HUES64 (cell line): ENCODE measurements at regions not wholly inside any gene's neighbourhood (a gene's known extent, or its start where the extent isn't known, plus 50 kb on each side); places are given as distances from the start of the nearest gene placed in this dataset.

Experiments used
- H3K27ac ChIP-seq: 2 replicates; pipeline ENCODE4 v1.7.0; 2013; ENCODE audit warnings: low read depth, low read length, inconsistent platforms
- H3K27me3 ChIP-seq: 2 replicates; pipeline ENCODE4 v1.6.1; 2013; ENCODE audit warnings: mild to moderate bottlenecking, low read length; ENCODE audit not compliant: insufficient read depth
- H3K36me3 ChIP-seq: 2 replicates; pipeline ENCODE4 v1.6.1; 2013; ENCODE audit warnings: mild to moderate bottlenecking, low read length; ENCODE audit not compliant: insufficient read depth
- H3K4me1 ChIP-seq: 2 replicates; pipeline ENCODE4 v1.6.1; 2013; ENCODE audit warnings: mild to moderate bottlenecking, low read length, moderate library complexity; ENCODE audit not compliant: insufficient read depth
- H3K4me3 ChIP-seq: 2 replicates; pipeline ENCODE4 v1.5.1; 2013; ENCODE audit warnings: mild to moderate bottlenecking, low read length, moderate library complexity
- H3K9ac ChIP-seq: 2 replicates; pipeline ENCODE4 v1.6.1; 2013; ENCODE audit warnings: mild to moderate bottlenecking, low read depth, low read length
- H3K9me3 ChIP-seq: 2 replicates; pipeline ENCODE4 v1.6.1; 2013; ENCODE audit warnings: low read depth, low read length; ENCODE audit not compliant: insufficient read depth
- WGBS: fragments of 150-250, 120-280 bp; methylation state at CpG from one replicate; pipeline ENCODE4 v1.1.7; 2013; ENCODE audit warnings: missing lambda C conversion rate; 5-methylcytosine and 5-hydroxymethylcytosine counted together

- Histone ChIP-seq H3K36me3 (no peaks in the 10 kb centered on the region), H3K9me3 (peaks cover 50% of the 10 kb centered on the region), H3K4me1 (peaks cover 39% of the 10 kb centered on the region), H3K4me3 (no peak overlapping the region), H3K27me3 (no peaks in the 10 kb centered on the region), H3K27ac (peak overlapping the region; percentile 73), H3K9ac (no peak overlapping the region)
- WGBS = 41% methylated on average over 7 of the region's 7 CpGs
Observed at GRCh38 chr4:123976285-123976684, 579.7 kb downstream of the SPRY1 start.

GRCh38 chr4:123976819-123977218 is 580.2 kb downstream of the SPRY1 start:
- peak overlapping the region; percentile 73 for H3K27ac ChIP-seq
- peaks cover 39% of the 10 kb centered on the region for H3K4me1 ChIP-seq
- no peaks in the 10 kb centered on the region for H3K36me3 ChIP-seq
- H3K4me3 ChIP-seq = no peak overlapping the region
- 75% methylated on average over 2 of the region's 2 CpGs for WGBS
- H3K9ac ChIP-seq = no peak overlapping the region
- H3K9me3 ChIP-seq = peaks cover 50% of the 10 kb centered on the region
- H3K27me3 ChIP-seq = no peaks in the 10 kb centered on the region

- H3K9me3 ChIP-seq = peaks cover 46% of the 10 kb centered on the region
- no peaks in the 10 kb centered on the region for H3K36me3 ChIP-seq
- 80% methylated on average over 3 of the region's 3 CpGs for WGBS
- no peak overlapping the region for H3K4me3 ChIP-seq
- H3K4me1 ChIP-seq = peaks cover 39% of the 10 kb centered on the region
- H3K9ac ChIP-seq = no peak overlapping the region
- H3K27me3 ChIP-seq = no peaks in the 10 kb centered on the region
- peak overlapping the region; percentile 29; the same call in 1 of the 2 replicates for H3K27ac ChIP-seq
Observed at GRCh38 chr4:123977641-123978081, 581.1 kb downstream of the SPRY1 start.

- Histone ChIP-seq H3K27ac (no peak overlapping the region), H3K4me1 (peaks cover 39% of the 10 kb centered on the region), H3K4me3 (no peak overlapping the region), H3K36me3 (no peaks in the 10 kb centered on the region), H3K27me3 (no peaks in the 10 kb centered on the region), H3K9me3 (peaks cover 40% of the 10 kb centered on the region), H3K9ac (no peak overlapping the region)
- no CpG with 5 or more reads among the region's 1 CpG for WGBS
Observed at GRCh38 chr4:123978637-123979036, 582.0 kb downstream of the SPRY1 start.

GRCh38 chr4:123980736-123981300 is 584.2 kb downstream of the SPRY1 start:
- Histone ChIP-seq H3K27me3 (no peaks in the 10 kb centered on the region), H3K4me3 (no peak overlapping the region), H3K4me1 (peaks cover 24% of the 10 kb centered on the region), H3K27ac (no peak overlapping the region), H3K9me3 (peaks cover 28% of the 10 kb centered on the region), H3K9ac (no peak overlapping the region), H3K36me3 (no peaks in the 10 kb centered on the region)
- 99% methylated on average over 2 of the region's 2 CpGs for WGBS

- Histone ChIP-seq H3K36me3 (no peaks in the 10 kb centered on the region), H3K9me3 (peaks cover 11% of the 10 kb centered on the region), H3K4me3 (no peak overlapping the region), H3K27me3 (no peaks in the 10 kb centered on the region), H3K4me1 (no peaks in the 10 kb centered on the region), H3K27ac (no peak overlapping the region), H3K9ac (no peak overlapping the region)
- WGBS = 92% methylated on average over 3 of the region's 3 CpGs
Observed at GRCh38 chr4:123984886-123985285, 588.3 kb downstream of the SPRY1 start.

GRCh38 chr4:123986268-123986798 is 589.7 kb downstream of the SPRY1 start:
- H3K4me1 ChIP-seq = no peaks in the 10 kb centered on the region
- WGBS = 96% methylated on average over 1 of the region's 2 CpGs
- no peak overlapping the region for H3K9ac ChIP-seq
- H3K9me3 ChIP-seq = peaks cover 8% of the 10 kb centered on the region
- H3K36me3 ChIP-seq = no peaks in the 10 kb centered on the region
- H3K27ac ChIP-seq = no peak overlapping the region
- H3K4me3 ChIP-seq = no peak overlapping the region
- no peaks in the 10 kb centered on the region for H3K27me3 ChIP-seq

- WGBS = 93% methylated on average over 3 of the region's 3 CpGs
- no peak overlapping the region for H3K27ac ChIP-seq
Observed at GRCh38 chr4:123987408-123987807, 590.8 kb downstream of the SPRY1 start.

GRCh38 chr4:123990310-123990870 is 593.8 kb downstream of the SPRY1 start:
- no peaks in the 10 kb centered on the region for H3K4me1 ChIP-seq
- H3K27me3 ChIP-seq = no peaks in the 10 kb centered on the region
- WGBS = 95% methylated on average over 2 of the region's 2 CpGs
- peaks cover 11% of the 10 kb centered on the region; the same call in 1 of the 2 replicates for H3K9me3 ChIP-seq
- no peak overlapping the region for H3K4me3 ChIP-seq
- no peak overlapping the region for H3K27ac ChIP-seq
- H3K36me3 ChIP-seq = no peaks in the 10 kb centered on the region
- no peak overlapping the region for H3K9ac ChIP-seq

More at GRCh38 chr4:123987408-123987807, 590.8 kb downstream of the SPRY1 start:
- Histone ChIP-seq H3K36me3 (no peaks in the 10 kb centered on the region), H3K9me3 (peaks cover 12% of the 10 kb centered on the region), H3K9ac (no peak overlapping the region), H3K4me1 (no peaks in the 10 kb centered on the region), H3K27me3 (no peaks in the 10 kb centered on the region), H3K4me3 (no peak overlapping the region)

GRCh38 chr4:123994917-123995316 is 598.3 kb downstream of the SPRY1 start:
- Histone ChIP-seq H3K9ac (no peak overlapping the region), H3K27me3 (no peaks in the 10 kb centered on the region), H3K36me3 (no peaks in the 10 kb centered on the region), H3K4me3 (no peak overlapping the region), H3K27ac (no peak overlapping the region), H3K4me1 (peaks cover 9% of the 10 kb centered on the region; the same call in 1 of the 2 replicates), H3K9me3 (peaks cover 11% of the 10 kb centered on the region; the same call in 1 of the 2 replicates)
- WGBS = 100% methylated on average over 1 of the region's 2 CpGs

- H3K4me1 ChIP-seq = peaks cover 9% of the 10 kb centered on the region; the same call in 1 of the 2 replicates
- 91% methylated on average over 2 of the region's 2 CpGs for WGBS
- no peak overlapping the region for H3K9ac ChIP-seq
- H3K4me3 ChIP-seq = no peak overlapping the region
- no peaks in the 10 kb centered on the region for H3K27me3 ChIP-seq
- no peak overlapping the region; the same call in 1 of the 2 replicates for H3K27ac ChIP-seq
- H3K36me3 ChIP-seq = no peaks in the 10 kb centered on the region
- peaks cover 10% of the 10 kb centered on the region; the same call in 1 of the 2 replicates for H3K9me3 ChIP-seq
Observed at GRCh38 chr4:123995936-123996335, 599.3 kb downstream of the SPRY1 start.
